Cardiac fibroblast (primary cell): ENCODE measurements at regions not wholly inside any gene's neighbourhood (a gene's known extent, or its start where the extent isn't known, plus 50 kb on each side); places are given as distances from the start of the nearest gene placed in this dataset.

Experiments used
- DNase-seq, 2 donors: peaks; one replicate each; pipeline versions ENCODE4 v3.0.0 to v3.0.0-alpha.2; 2010; ENCODE audit warnings: low read depth in 2 of 2
- H3K4me3 ChIP-seq, 2 donors: replicated peaks in 1 of 2; 1 replicate in 1 of 2; 2 replicates in 1 of 2; pipeline ENCODE4 v1.5.1; 2011; ENCODE audit warnings: low read depth in 2 of 2, low read length in 2 of 2, mild to moderate bottlenecking in 2 of 2, moderate library complexity in 1 of 2
- CTCF ChIP-seq: IDR thresholded peaks from one replicate; pipeline ENCODE4 v1.5.1; 2011; ENCODE audit warnings: low read depth, mild to moderate bottlenecking, low read length, inconsistent platforms

GRCh38 chrX:5265324-5265850 lies 963.3 kb downstream of the NLGN4X start:
- DNase-seq: no peak
- no peak for TF ChIP-seq CTCF

GRCh38 chrX:5250106-5250505 lies 978.6 kb downstream of the NLGN4X start:
- DNase-seq: no peak
- H3K4me3 ChIP-seq: no peak overlapping the region
- no peak for TF ChIP-seq CTCF

More at GRCh38 chrX:5265324-5265850, 963.3 kb downstream of the NLGN4X start:
- no peak overlapping the region for H3K4me3 ChIP-seq

- DNase-seq: no peak
- no peak for TF ChIP-seq CTCF
- H3K4me3 ChIP-seq: no peak overlapping the region
These were observed 986.4 kb downstream of the NLGN4X start for GRCh38 chrX:5242091-5242790.

- no peak for DNase-seq
- no peak for TF ChIP-seq CTCF
- no peak overlapping the region for H3K4me3 ChIP-seq
These were observed 991.9 kb downstream of the NLGN4X start for GRCh38 chrX:5236749-5237148.

GRCh38 chrX:5236096-5236495 lies 992.6 kb downstream of the NLGN4X start:
- DNase-seq: no peak
- TF ChIP-seq CTCF: no peak

GRCh38 chrX:5233830-5234229 lies 994.8 kb downstream of the NLGN4X start:
- DNase-seq: no peak
- TF ChIP-seq CTCF: no peak

More at GRCh38 chrX:5236096-5236495, 992.6 kb downstream of the NLGN4X start:
- H3K4me3 ChIP-seq: no peak overlapping the region

More at GRCh38 chrX:5233830-5234229, 994.8 kb downstream of the NLGN4X start:
- no peak overlapping the region for H3K4me3 ChIP-seq
